Common myeloid progenitor, CD34-positive (primary cell): ENCODE measurements at regions not wholly inside any gene's neighbourhood (a gene's known extent, or its start where the extent isn't known, plus 50 kb on each side); places are given as distances from the start of the nearest gene placed in this dataset.

Experiments
- CTCF ChIA-PET: fragments of 350-600 bp; sonication (Branson Sonifier 250); formaldehyde crosslinking; loops from one replicate; lab custom pipeline; 2021; ENCODE audit warnings: antibody characterized with exemption; lab: Charles Lee
- POLR2A ChIA-PET: fragments of 350-600 bp; sonication (Branson Sonifier 250); formaldehyde crosslinking; loops from one replicate; lab custom pipeline; 2021; ENCODE audit warnings: antibody characterized with exemption; lab: Charles Lee
- DNase-seq, 3 donors: peaks; one replicate each; pipeline versions ENCODE4 v3.0.0 to v3.0.0-alpha.2; 2013
- H3K27ac ChIP-seq, 2 experiments: 1 replicate in 1 of 2; 2 replicates in 1 of 2; pipeline ENCODE4 v1.7.0; 2013; ENCODE audit warnings: inconsistent platforms in 2 of 2, low read length in 2 of 2, mild to moderate bottlenecking in 2 of 2, low read depth in 1 of 2, moderate library complexity in 1 of 2; ENCODE audit not compliant: severe bottlenecking in 2 of 2, insufficient read depth in 1 of 2, poor library complexity in 1 of 2
- H3K27me3 ChIP-seq, 5 experiments: replicated peaks in 2 of 5; 1 replicate in 3 of 5; 2 replicates in 2 of 5; pipeline versions ENCODE4 v1.6.1 to v1.7.0; 2013; ENCODE audit warnings: low read length in 4 of 5, mild to moderate bottlenecking in 2 of 5, moderate library complexity in 2 of 5, inconsistent platforms in 1 of 5; ENCODE audit not compliant: insufficient read depth in 5 of 5, control insufficient read depth in 4 of 5
- H3K36me3 ChIP-seq, 4 experiments: 1 replicate in 2 of 4; 2 replicates in 2 of 4; pipeline versions ENCODE4 v1.6.1 to v1.7.0; 2013; ENCODE audit warnings: low read length in 3 of 4, control low read depth in 1 of 4, mild to moderate bottlenecking in 1 of 4; ENCODE audit not compliant: control insufficient read depth in 4 of 4, insufficient read depth in 4 of 4
- H3K4me1 ChIP-seq, 4 experiments: 1 replicate in 3 of 4; 2 replicates in 1 of 4; pipeline versions ENCODE4 v1.6.1 to v1.7.1; 2013; ENCODE audit warnings: low read length in 3 of 4, mild to moderate bottlenecking in 3 of 4, control low read depth in 1 of 4, inconsistent platforms in 1 of 4, moderate library complexity in 1 of 4; ENCODE audit not compliant: control insufficient read depth in 4 of 4, insufficient read depth in 4 of 4; ENCODE audit errors: control extremely low read depth in 1 of 4
- H3K4me3 ChIP-seq, 7 experiments: 1 replicate in 4 of 7; 2 replicates in 3 of 7; pipeline versions ENCODE4 v1.5.1 to v1.7.0; 2013; ENCODE audit warnings: mild to moderate bottlenecking in 7 of 7, low read length in 6 of 7, moderate library complexity in 6 of 7, inconsistent platforms in 2 of 7, low read depth in 2 of 7, control low read depth in 1 of 7; ENCODE audit not compliant: insufficient read depth in 4 of 7, control insufficient read depth in 1 of 7; ENCODE audit errors: extremely low read depth in 1 of 7
- H3K9me3 ChIP-seq, 5 experiments: 1 replicate in 4 of 5; 2 replicates in 1 of 5; pipeline versions ENCODE4 v1.6.1 to v1.7.1; 2013; ENCODE audit warnings: low read length in 4 of 5, mild to moderate bottlenecking in 2 of 5, inconsistent platforms in 1 of 5, low read depth in 1 of 5, moderate library complexity in 1 of 5; ENCODE audit not compliant: control insufficient read depth in 4 of 5, insufficient read depth in 2 of 5; ENCODE audit errors: control extremely low read depth in 1 of 5
- WGBS: methylation state at CpG from one replicate; pipeline ENCODE4 v1.1.5; 2013; ENCODE audit not compliant: insufficient coverage; 5-methylcytosine and 5-hydroxymethylcytosine counted together

GRCh38 chr1:14240265-14240664, 358.2 kb upstream of the KAZN start:
- no peaks in the 10 kb centered on the region for H3K4me1 ChIP-seq
- DNase-seq, result no peak
- H3K9me3 ChIP-seq, result no peaks in the 10 kb centered on the region
- no peak overlapping the region for H3K27ac ChIP-seq
- CTCF ChIA-PET, result no interaction called here
- no peak overlapping the region for H3K4me3 ChIP-seq
- POLR2A ChIA-PET, result no interaction called here
- H3K36me3 ChIP-seq, result no peaks in the 10 kb centered on the region
- H3K27me3 ChIP-seq, result peaks cover 0 to 4% (median 3%) of the 10 kb centered on the region in 5 experiments
- WGBS, result 67% methylated on average over 3 of the region's 3 CpGs

DNA sequence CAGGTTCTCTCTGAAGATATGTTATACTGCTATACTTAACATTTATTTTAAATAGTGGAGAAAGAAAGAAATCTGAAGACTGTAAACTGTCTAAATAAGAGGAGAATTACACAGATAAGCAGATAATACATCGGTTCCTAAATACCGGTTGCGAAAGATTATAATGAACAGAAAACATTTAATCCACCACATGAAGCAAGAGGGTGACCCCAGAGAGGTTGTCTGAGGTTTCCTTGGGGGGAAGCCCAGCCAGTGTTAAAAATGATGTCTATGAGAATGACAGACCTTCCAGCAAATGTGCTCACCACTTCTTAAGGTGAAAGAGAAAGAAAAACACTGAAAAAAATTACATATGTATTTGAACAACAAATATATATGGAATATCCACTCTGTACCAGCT, 356.4 kb upstream of the KAZN start:
- H3K9me3 ChIP-seq, result no peaks in the 10 kb centered on the region
- no CpG with 5 or more reads among the region's 3 CpGs for WGBS
- ChIA-PET CTCF (no interaction called here), POLR2A (no interaction called here)
- peaks cover 0 to 4% (median 0%) of the 10 kb centered on the region in 5 experiments for H3K27me3 ChIP-seq
- no peak overlapping the region for H3K27ac ChIP-seq
- H3K36me3 ChIP-seq, result no peaks in the 10 kb centered on the region
- no peak for DNase-seq
- no peaks in the 10 kb centered on the region for H3K4me1 ChIP-seq
- no peak overlapping the region for H3K4me3 ChIP-seq

DNA sequence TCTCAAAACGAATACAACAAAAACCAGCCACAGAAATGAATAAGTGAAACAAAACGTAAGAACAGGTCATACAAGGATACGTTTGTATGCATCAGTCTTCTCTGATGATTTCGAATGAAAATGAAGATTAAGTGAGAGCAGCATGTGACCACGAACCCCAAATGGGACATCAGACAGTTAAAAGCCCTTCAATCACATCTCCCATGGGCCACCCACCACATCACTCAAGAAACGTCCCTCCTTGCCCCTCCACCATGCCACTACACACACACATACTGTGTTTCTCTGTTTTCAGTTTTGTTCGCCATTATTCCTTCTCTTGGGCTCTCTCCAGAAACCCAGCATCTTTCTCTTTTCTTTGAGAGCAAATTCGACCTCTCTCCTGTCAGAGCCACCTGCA, 355.6 kb upstream of the KAZN start:
- ChIA-PET POLR2A (no interaction called here), CTCF (no interaction called here)
- no peak overlapping the region for H3K4me3 ChIP-seq
- WGBS, result 81% methylated on average over 8 of the region's 8 CpGs
- H3K27ac ChIP-seq, result no peak overlapping the region
- H3K9me3 ChIP-seq, result no peaks in the 10 kb centered on the region
- no peak for DNase-seq
- H3K4me1 ChIP-seq, result no peaks in the 10 kb centered on the region
- H3K27me3 ChIP-seq, result peaks cover 0 to 4% (median 0%) of the 10 kb centered on the region in 5 experiments
- no peaks in the 10 kb centered on the region for H3K36me3 ChIP-seq

DNA sequence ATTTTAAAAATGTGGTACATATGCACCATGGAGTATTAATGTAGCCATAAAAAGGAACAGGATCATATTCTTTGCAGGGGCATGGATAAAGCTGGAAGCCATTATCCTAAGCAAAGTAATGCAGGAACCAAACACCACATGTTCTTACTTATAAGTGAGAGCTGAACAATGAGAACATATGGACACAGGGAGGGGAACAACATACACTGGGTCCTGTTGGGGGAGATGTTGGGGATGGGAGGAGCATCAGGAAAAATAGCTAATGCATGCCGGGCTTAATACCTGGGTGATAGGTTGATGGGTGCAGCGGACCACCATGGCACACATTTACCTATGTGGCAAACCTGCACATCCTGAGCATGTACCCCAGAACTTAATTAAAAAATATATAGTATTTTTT, 352.5 kb upstream of the KAZN start:
- POLR2A ChIA-PET, result no interaction called here
- H3K4me3 ChIP-seq, result no peak overlapping the region
- no peaks in the 10 kb centered on the region for H3K4me1 ChIP-seq
- no peak overlapping the region for H3K27ac ChIP-seq
- no CpG with 5 or more reads among the region's 2 CpGs for WGBS
- DNase-seq, result no peak
- no peaks in the 10 kb centered on the region for H3K9me3 ChIP-seq
- CTCF ChIA-PET, result no interaction called here
- peaks cover 0 to 5% (median 0%) of the 10 kb centered on the region in 5 experiments for H3K27me3 ChIP-seq
- no peaks in the 10 kb centered on the region for H3K36me3 ChIP-seq

DNA sequence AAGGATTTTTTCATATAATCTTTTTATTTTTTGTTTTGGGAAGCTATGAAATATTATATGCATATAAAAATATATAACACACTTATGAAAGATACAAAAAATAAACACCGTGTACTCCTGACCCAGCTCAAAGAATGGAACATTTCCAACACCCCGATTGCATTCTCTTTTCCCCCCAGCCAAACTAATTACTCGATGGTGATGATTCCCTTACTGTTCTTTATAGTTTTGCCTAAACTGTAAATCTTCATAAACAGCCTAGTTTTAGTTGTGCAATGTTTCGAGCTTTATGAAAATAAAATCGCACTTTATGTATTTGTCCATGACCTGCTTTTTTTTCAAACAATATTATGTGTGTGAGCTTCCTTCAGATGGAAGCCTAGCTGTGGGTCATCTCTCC, 352.0 kb upstream of the KAZN start:
- Histone ChIP-seq H3K27ac (no peak overlapping the region), H3K4me1 (no peaks in the 10 kb centered on the region), H3K36me3 (no peaks in the 10 kb centered on the region), H3K27me3 (peaks cover 0 to 4% (median 0%) of the 10 kb centered on the region in 5 experiments), H3K4me3 (no peak overlapping the region), H3K9me3 (no peaks in the 10 kb centered on the region)
- 94% methylated on average over 2 of the region's 5 CpGs for WGBS
- DNase-seq, result no peak
- ChIA-PET POLR2A (no interaction called here), CTCF (no interaction called here)

DNA sequence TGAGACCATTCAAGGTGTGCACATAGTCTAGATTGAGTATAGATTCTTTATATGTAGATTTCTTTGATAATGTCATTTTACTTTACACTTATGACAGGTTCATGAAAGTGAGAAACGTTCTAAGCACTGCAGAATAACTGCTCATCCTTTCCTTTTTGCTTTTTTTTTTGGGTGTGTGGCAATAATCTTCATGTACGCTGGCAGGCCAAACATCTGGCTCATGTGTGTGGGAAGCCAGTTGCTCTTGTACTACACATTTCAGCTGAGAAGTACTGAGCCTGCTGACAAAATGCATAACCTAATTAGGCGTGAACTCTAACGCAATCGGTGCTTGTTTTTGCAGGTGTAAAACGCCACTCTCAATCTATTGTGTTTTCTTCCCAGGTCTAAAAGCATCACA, 350.8 kb upstream of the KAZN start:
- Histone ChIP-seq H3K4me3 (no peak overlapping the region), H3K4me1 (no peaks in the 10 kb centered on the region), H3K9me3 (no peaks in the 10 kb centered on the region), H3K27me3 (peaks cover 0 to 2% (median 0%) of the 10 kb centered on the region in 5 experiments), H3K36me3 (no peaks in the 10 kb centered on the region), H3K27ac (no peak overlapping the region)
- ChIA-PET CTCF (no interaction called here), POLR2A (no interaction called here)
- DNase-seq, result no peak
- 79% methylated on average over 4 of the region's 6 CpGs for WGBS

- DNase-seq, result no peak
- WGBS, result 86% methylated on average over 2 of the region's 2 CpGs
- Histone ChIP-seq H3K4me1 (no peaks in the 10 kb centered on the region), H3K27me3 (peaks cover 0 to 2% (median 0%) of the 10 kb centered on the region in 5 experiments), H3K36me3 (no peaks in the 10 kb centered on the region), H3K27ac (no peak overlapping the region), H3K4me3 (no peak overlapping the region), H3K9me3 (no peaks in the 10 kb centered on the region)
- POLR2A ChIA-PET, result no interaction called here
- CTCF ChIA-PET, result no interaction called here
Observed at GRCh38 chr1:14251871-14252270, 346.6 kb upstream of the KAZN start.
